Tibial artery (tissue), 4 donors: ENCODE measurements at regions not wholly inside any gene's neighbourhood (a gene's known extent, or its start where the extent isn't known, plus 50 kb on each side); places are given as distances from the start of the nearest gene placed in this dataset.
"Not testable (repeated sequence)": the region's sequence is repeated elsewhere in the genome, so short reads cannot be mapped to it uniquely, and the experiment has no call there.

ENCODE experiments used
- DNase-seq, 2 donors: peaks; one replicate each; pipeline ENCODE4 v3.0.0-alpha.2; 2019
- H3K27ac ChIP-seq, 2 donors: fragments of 200-600 bp; sonication (generic) in 1 of 2; 1 replicate in 1 of 2; 2 replicates in 1 of 2; pipeline ENCODE4 v1.5.1; 2018 to 2019; ENCODE audit warnings: mild to moderate bottlenecking in 1 of 2
- H3K27me3 ChIP-seq, 2 donors: fragments of 200-600 bp; sonication (generic) in 1 of 2; one replicate each; pipeline versions ENCODE4 v1.5.1 to v1.6.0; 2016 to 2019
- H3K36me3 ChIP-seq, 3 donors: fragments of 200-600 bp; sonication (generic) in 2 of 3; one replicate each; pipeline ENCODE4 v1.5.1; 2016 to 2019; ENCODE audit warnings: mild to moderate bottlenecking in 2 of 3
- H3K4me1 ChIP-seq, 4 donors: fragments of 200-600 bp; sonication (generic) in 2 of 4; 1 replicate in 3 of 4; 2 replicates in 1 of 4; pipeline ENCODE4 v1.5.1; 2016 to 2019
- H3K4me3 ChIP-seq, 2 donors: fragments of 200-600 bp; sonication (generic) in 1 of 2; 1 replicate in 1 of 2; 2 replicates in 1 of 2; pipeline ENCODE4 v1.5.1; 2018 to 2019; ENCODE audit warnings: mild to moderate bottlenecking in 2 of 2
- H3K9me3 ChIP-seq, 3 donors: fragments of 200-600 bp; sonication (generic) in 1 of 3; one replicate each; pipeline ENCODE4 v1.5.1; 2016 to 2019
- CTCF ChIP-seq, 2 experiments: fragments of 200-600 bp in 1 of 2; fragments of 450-650 bp in 1 of 2; IDR thresholded peaks; one replicate each; pipeline ENCODE4 v1.5.1; 2017 to 2019; ENCODE audit warnings: antibody characterized with exemption in 2 of 2, mild to moderate bottlenecking in 1 of 2, moderate library complexity in 1 of 2
- intact Hi-C: fragments of 100-400 bp; cut with DNase I; formaldehyde crosslinking; loops from one replicate; pipeline ENCODE4 v1.15.0; 2023; ENCODE audit warnings: low total_unique reads

GRCh38 chr1:181249186-181249585 lies 160.7 kb downstream of the IER5 start:
- intact Hi-C loops: no loop called here
- DNase-seq: no peak

GRCh38 chr1:181250038-181250437 lies 161.5 kb downstream of the IER5 start:
- peaks cover 0 to 4% (median 0%) of the 10 kb centered on the region in 4 donors for H3K4me1 ChIP-seq
- no peak for TF ChIP-seq CTCF (IDR thresholded peaks at IDR 0.05)
- H3K4me3 ChIP-seq: no peak overlapping the region
- no peaks in the 10 kb centered on the region for H3K36me3 ChIP-seq
- intact Hi-C loops: no loop called here
- H3K9me3 ChIP-seq: peaks cover 0 to 9% (median 5%) of the 10 kb centered on the region in 3 donors
- no peak for DNase-seq
- H3K27me3 ChIP-seq: no peaks in the 10 kb centered on the region
- H3K27ac ChIP-seq: no peak overlapping the region

More at GRCh38 chr1:181249186-181249585, 160.7 kb downstream of the IER5 start:
- Histone ChIP-seq H3K9me3 (peaks cover 0 to 9% (median 5%) of the 10 kb centered on the region in 3 donors), H3K4me3 (no peak overlapping the region), H3K27me3 (no peaks in the 10 kb centered on the region), H3K4me1 (peaks cover 0 to 4% (median 0%) of the 10 kb centered on the region in 4 donors), H3K36me3 (no peaks in the 10 kb centered on the region), H3K27ac (no peak overlapping the region)
- TF ChIP-seq CTCF (IDR thresholded peaks at IDR 0.05): no peak

GRCh38 chr1:181251001-181251712 lies 162.7 kb downstream of the IER5 start:
- H3K27ac ChIP-seq: no peak overlapping the region
- no peaks in the 10 kb centered on the region for H3K36me3 ChIP-seq
- H3K4me1 ChIP-seq: peaks cover 0 to 4% (median 0%) of the 10 kb centered on the region in 4 donors
- intact Hi-C loops: no loop called here
- TF ChIP-seq CTCF (IDR thresholded peaks at IDR 0.05): no peak
- no peaks in the 10 kb centered on the region for H3K27me3 ChIP-seq
- no peak for DNase-seq
- peaks cover 0 to 4% (median 3%) of the 10 kb centered on the region in 3 donors for H3K9me3 ChIP-seq
- H3K4me3 ChIP-seq: no peak overlapping the region

- Histone ChIP-seq H3K27me3 (no peaks in the 10 kb centered on the region), H3K9me3 (no peaks in the 10 kb centered on the region), H3K4me3 (no peak overlapping the region), H3K4me1 (peaks cover 0 to 4% (median 0%) of the 10 kb centered on the region in 4 donors), H3K36me3 (no peaks in the 10 kb centered on the region), H3K27ac (no peak overlapping the region)
- TF ChIP-seq CTCF (IDR thresholded peaks at IDR 0.05): no peak
- DNase-seq: no peak
- intact Hi-C loops: no loop called here
Observed at GRCh38 chr1:181251713-181252075, 163.2 kb downstream of the IER5 start.

GRCh38 chr1:181253601-181254000 lies 165.1 kb downstream of the IER5 start:
- H3K9me3 ChIP-seq, DNase-seq, H3K4me1 ChIP-seq, H3K27me3 ChIP-seq, H3K27ac ChIP-seq, H3K36me3 ChIP-seq, intact Hi-C loops, H3K4me3 ChIP-seq: not testable (repeated sequence)

- H3K4me1 ChIP-seq: peaks cover 0 to 4% (median 0%) of the 10 kb centered on the region in 4 donors
- no peak overlapping the region for H3K4me3 ChIP-seq
- no peaks in the 10 kb centered on the region for H3K9me3 ChIP-seq
- no peak for DNase-seq
- H3K27ac ChIP-seq: no peak overlapping the region
- peaks cover 0 to 8% of the 10 kb centered on the region in 2 donors for H3K27me3 ChIP-seq
- H3K36me3 ChIP-seq: no peaks in the 10 kb centered on the region
- TF ChIP-seq CTCF (IDR thresholded peaks at IDR 0.05): no peak
- intact Hi-C loops: no loop called here
Observed at GRCh38 chr1:181255270-181255929, 166.9 kb downstream of the IER5 start.
